Fibroblast of mammary gland (primary cell): ENCODE measurements at regions not wholly inside any gene's neighbourhood (a gene's known extent, or its start where the extent isn't known, plus 50 kb on each side); places are given as distances from the start of the nearest gene placed in this dataset.

Source experiments
- DNase-seq: peaks from one replicate; pipeline ENCODE4 v3.0.0-alpha.2; 2010; ENCODE audit warnings: low read depth
- H3K4me3 ChIP-seq: 2 replicates; pipeline ENCODE4 v1.5.1; 2011; ENCODE audit warnings: low read depth, mild to moderate bottlenecking, low read length, moderate library complexity; ENCODE audit not compliant: control insufficient read depth
- TF ChIP-seq, protein P1 (sequence below): conservative IDR thresholded peaks from 2 replicates; pipeline ENCODE4 v1.5.1; 2011; ENCODE audit warnings: low read depth, low read length, inconsistent platforms; ENCODE audit not compliant: control insufficient read depth, insufficient read depth

GRCh38 chr2:80874374-80874773, 569.8 kb upstream of the LRRTM1 start:
- no peak for DNase-seq
- no peak overlapping the region for H3K4me3 ChIP-seq
- TF ChIP-seq, protein P1, sequence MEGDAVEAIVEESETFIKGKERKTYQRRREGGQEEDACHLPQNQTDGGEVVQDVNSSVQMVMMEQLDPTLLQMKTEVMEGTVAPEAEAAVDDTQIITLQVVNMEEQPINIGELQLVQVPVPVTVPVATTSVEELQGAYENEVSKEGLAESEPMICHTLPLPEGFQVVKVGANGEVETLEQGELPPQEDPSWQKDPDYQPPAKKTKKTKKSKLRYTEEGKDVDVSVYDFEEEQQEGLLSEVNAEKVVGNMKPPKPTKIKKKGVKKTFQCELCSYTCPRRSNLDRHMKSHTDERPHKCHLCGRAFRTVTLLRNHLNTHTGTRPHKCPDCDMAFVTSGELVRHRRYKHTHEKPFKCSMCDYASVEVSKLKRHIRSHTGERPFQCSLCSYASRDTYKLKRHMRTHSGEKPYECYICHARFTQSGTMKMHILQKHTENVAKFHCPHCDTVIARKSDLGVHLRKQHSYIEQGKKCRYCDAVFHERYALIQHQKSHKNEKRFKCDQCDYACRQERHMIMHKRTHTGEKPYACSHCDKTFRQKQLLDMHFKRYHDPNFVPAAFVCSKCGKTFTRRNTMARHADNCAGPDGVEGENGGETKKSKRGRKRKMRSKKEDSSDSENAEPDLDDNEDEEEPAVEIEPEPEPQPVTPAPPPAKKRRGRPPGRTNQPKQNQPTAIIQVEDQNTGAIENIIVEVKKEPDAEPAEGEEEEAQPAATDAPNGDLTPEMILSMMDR, result no peak

- DNase-seq, result no peak
- TF ChIP-seq, protein P1, result no peak
- no peak overlapping the region for H3K4me3 ChIP-seq
Observed at GRCh38 chr2:80869858-80870438, 565.4 kb upstream of the LRRTM1 start.

DNA sequence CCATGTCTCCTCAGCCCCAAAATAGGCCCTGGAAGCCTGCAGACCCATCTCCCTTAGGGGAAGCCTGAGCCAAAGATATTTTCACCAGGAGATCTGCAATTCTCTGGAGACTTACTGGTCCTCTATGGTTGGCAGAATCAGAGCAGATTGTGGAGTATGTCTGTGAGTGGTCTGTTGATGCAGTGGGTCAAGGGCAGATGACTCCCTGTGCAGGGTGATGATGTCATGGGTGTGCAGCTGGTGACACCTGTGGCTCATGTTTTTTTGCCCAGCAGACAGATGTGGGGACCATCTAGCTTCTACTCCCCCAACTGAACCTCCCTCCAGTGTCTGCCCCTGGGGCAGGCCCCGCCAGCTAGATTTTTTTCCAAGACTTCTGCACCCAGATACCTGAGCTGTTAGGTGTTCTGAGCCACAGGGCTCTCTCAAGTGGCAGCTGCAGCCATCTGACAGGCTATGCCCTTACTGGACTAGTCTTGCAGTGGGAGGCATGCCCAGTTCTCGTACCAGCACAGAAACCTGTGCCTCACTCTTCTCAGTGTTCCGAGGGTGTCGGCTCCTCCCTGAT, 558.7 kb upstream of the LRRTM1 start:
- TF ChIP-seq, protein P1, result no peak
- no peak for DNase-seq
- H3K4me3 ChIP-seq, result no peak overlapping the region

DNA sequence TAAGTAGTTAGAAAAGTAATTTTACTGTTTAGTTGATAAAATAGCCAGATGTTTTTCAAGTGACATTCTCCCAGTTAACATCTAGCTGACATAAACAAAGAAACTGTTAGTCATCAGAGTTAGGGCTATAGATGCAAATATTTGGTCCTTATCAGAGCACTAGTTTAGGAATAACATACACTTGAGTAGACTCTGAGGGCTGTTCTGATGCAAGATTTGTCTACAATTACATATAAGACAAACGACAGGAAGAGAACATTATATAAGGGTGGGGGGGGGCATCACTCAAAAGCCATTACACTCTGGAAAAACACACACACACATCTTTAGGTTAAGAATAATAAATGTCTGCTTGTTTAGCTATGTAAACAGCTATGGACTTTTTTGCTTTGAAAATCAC, 554.4 kb upstream of the LRRTM1 start:
- TF ChIP-seq, protein P1, result no peak
- DNase-seq, result no peak

GRCh38 chr2:80856227-80856626, 551.7 kb upstream of the LRRTM1 start:
- no peak overlapping the region for H3K4me3 ChIP-seq
- TF ChIP-seq, protein P1, result no peak

More for the DNA sequence above, 554.4 kb upstream of the LRRTM1 start:
- H3K4me3 ChIP-seq, result no peak overlapping the region

GRCh38 chr2:80854831-80855230, 550.3 kb upstream of the LRRTM1 start:
- DNase-seq, result no peak
- TF ChIP-seq, protein P1, result no peak

More at GRCh38 chr2:80856227-80856626, 551.7 kb upstream of the LRRTM1 start:
- no peak for DNase-seq

More at GRCh38 chr2:80854831-80855230, 550.3 kb upstream of the LRRTM1 start:
- no peak overlapping the region for H3K4me3 ChIP-seq
